ENCODE measurements at regions not wholly inside any gene's neighbourhood (a gene's known extent, or its start where the extent isn't known, plus 50 kb on each side); places are given as distances from the start of the nearest gene placed in this dataset.

GRCh38 chr21:38036016-38036415 is 119.8 kb upstream of the KCNJ6 start:
- H3K4me3 ChIP-seq (ENCODE audit: low read length in 3 of 3), result no peak overlapping the region
- H3K36me3 ChIP-seq (ENCODE audit: control insufficient read depth in 2 of 3, insufficient read depth in 3 of 3, low read length in 3 of 3), result no peaks in the 10 kb centered on the region
- no peak overlapping the region for H3K9ac ChIP-seq (ENCODE audit: low read length in 3 of 3)
- no peak for FAIRE-seq
- DNase-seq, result no peak
- intact Hi-C loops (cut with DNase I), result no loop called here
- H3K9me3 ChIP-seq (ENCODE audit: control insufficient read depth in 2 of 3, insufficient read depth in 1 of 3, low read length in 3 of 3), result no peaks in the 10 kb centered on the region
- TF ChIP-seq, protein P1, sequence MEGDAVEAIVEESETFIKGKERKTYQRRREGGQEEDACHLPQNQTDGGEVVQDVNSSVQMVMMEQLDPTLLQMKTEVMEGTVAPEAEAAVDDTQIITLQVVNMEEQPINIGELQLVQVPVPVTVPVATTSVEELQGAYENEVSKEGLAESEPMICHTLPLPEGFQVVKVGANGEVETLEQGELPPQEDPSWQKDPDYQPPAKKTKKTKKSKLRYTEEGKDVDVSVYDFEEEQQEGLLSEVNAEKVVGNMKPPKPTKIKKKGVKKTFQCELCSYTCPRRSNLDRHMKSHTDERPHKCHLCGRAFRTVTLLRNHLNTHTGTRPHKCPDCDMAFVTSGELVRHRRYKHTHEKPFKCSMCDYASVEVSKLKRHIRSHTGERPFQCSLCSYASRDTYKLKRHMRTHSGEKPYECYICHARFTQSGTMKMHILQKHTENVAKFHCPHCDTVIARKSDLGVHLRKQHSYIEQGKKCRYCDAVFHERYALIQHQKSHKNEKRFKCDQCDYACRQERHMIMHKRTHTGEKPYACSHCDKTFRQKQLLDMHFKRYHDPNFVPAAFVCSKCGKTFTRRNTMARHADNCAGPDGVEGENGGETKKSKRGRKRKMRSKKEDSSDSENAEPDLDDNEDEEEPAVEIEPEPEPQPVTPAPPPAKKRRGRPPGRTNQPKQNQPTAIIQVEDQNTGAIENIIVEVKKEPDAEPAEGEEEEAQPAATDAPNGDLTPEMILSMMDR (IDR thresholded peaks at IDR 0.05; ENCODE audit: borderline replicate concordance, extremely low read depth, insufficient read depth), result no peak
- no peak overlapping the region for H3K27ac ChIP-seq (ENCODE audit: low read depth in 2 of 2, low read length in 2 of 2)
- no peaks in the 10 kb centered on the region for H3K27me3 ChIP-seq (ENCODE audit: control insufficient read depth, insufficient read depth, low read length)
- no peaks in the 10 kb centered on the region for H3K4me1 ChIP-seq (ENCODE audit: control insufficient read depth in 2 of 3, insufficient read depth in 2 of 3, low read depth in 1 of 3, low read length in 3 of 3)

GRCh38 chr21:38037416-38037815 is 121.2 kb upstream of the KCNJ6 start:
- intact Hi-C loops (cut with DNase I), result no loop called here
- H3K9ac ChIP-seq (ENCODE audit: low read length in 3 of 3), result no peak overlapping the region
- no peak for FAIRE-seq

DNA sequence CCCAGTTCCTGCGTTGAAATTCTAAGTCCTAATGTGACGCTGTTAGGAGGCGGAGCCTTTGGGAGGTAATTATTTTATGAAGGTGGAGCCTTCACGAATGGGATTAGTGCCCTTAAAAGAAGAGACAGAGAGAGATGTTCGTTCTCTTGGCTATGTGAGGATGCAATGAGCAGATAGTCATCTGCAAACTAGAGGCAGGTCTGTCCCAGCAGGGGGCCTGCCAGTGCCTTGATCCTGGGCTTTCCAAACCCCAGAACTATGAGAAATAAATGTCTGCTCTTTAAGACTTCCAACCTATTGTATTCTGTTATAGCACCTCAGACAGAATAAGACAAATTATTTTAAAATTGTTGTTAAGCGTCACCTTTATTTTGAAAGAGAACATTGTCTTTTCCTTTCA is 123.1 kb upstream of the KCNJ6 start:
- FAIRE-seq, result no peak
- no peak overlapping the region for H3K9ac ChIP-seq (ENCODE audit: low read length in 3 of 3)
- no peaks in the 10 kb centered on the region for H3K27me3 ChIP-seq (ENCODE audit: control insufficient read depth, insufficient read depth, low read length)
- no peaks in the 10 kb centered on the region for H3K4me1 ChIP-seq (ENCODE audit: control insufficient read depth in 2 of 3, insufficient read depth in 2 of 3, low read depth in 1 of 3, low read length in 3 of 3)
- intact Hi-C loops (cut with DNase I), result no loop called here
- no peaks in the 10 kb centered on the region for H3K9me3 ChIP-seq (ENCODE audit: control insufficient read depth in 2 of 3, insufficient read depth in 1 of 3, low read length in 3 of 3)
- H3K4me3 ChIP-seq (ENCODE audit: low read length in 3 of 3), result no peak overlapping the region
- H3K27ac ChIP-seq (ENCODE audit: low read depth in 2 of 2, low read length in 2 of 2), result no peak overlapping the region
- DNase-seq, result no peak
- TF ChIP-seq, protein P1 (IDR thresholded peaks at IDR 0.05; ENCODE audit: borderline replicate concordance, extremely low read depth, insufficient read depth), result no peak
- no peaks in the 10 kb centered on the region for H3K36me3 ChIP-seq (ENCODE audit: control insufficient read depth in 2 of 3, insufficient read depth in 3 of 3, low read length in 3 of 3)

More at GRCh38 chr21:38037416-38037815, 121.2 kb upstream of the KCNJ6 start:
- Histone ChIP-seq H3K27me3 (ENCODE audit: control insufficient read depth, insufficient read depth, low read length) (no peaks in the 10 kb centered on the region), H3K27ac (ENCODE audit: low read depth in 2 of 2, low read length in 2 of 2) (no peak overlapping the region), H3K4me1 (ENCODE audit: control insufficient read depth in 2 of 3, insufficient read depth in 2 of 3, low read depth in 1 of 3, low read length in 3 of 3) (no peaks in the 10 kb centered on the region), H3K4me3 (ENCODE audit: low read length in 3 of 3) (no peak overlapping the region), H3K9me3 (ENCODE audit: control insufficient read depth in 2 of 3, insufficient read depth in 1 of 3, low read length in 3 of 3) (no peaks in the 10 kb centered on the region), H3K36me3 (ENCODE audit: control insufficient read depth in 2 of 3, insufficient read depth in 3 of 3, low read length in 3 of 3) (no peaks in the 10 kb centered on the region)
- TF ChIP-seq, protein P1 (IDR thresholded peaks at IDR 0.05; ENCODE audit: borderline replicate concordance, extremely low read depth, insufficient read depth), result no peak
- peak in 1 of 5 donors; percentile 31 for DNase-seq

GRCh38 chr21:38039841-38040240 is 123.6 kb upstream of the KCNJ6 start:
- Histone ChIP-seq H3K9ac (ENCODE audit: low read length in 3 of 3) (no peak overlapping the region), H3K4me3 (ENCODE audit: low read length in 3 of 3) (no peak overlapping the region), H3K36me3 (ENCODE audit: control insufficient read depth in 2 of 3, insufficient read depth in 3 of 3, low read length in 3 of 3) (no peaks in the 10 kb centered on the region), H3K4me1 (ENCODE audit: control insufficient read depth in 2 of 3, insufficient read depth in 2 of 3, low read depth in 1 of 3, low read length in 3 of 3) (no peaks in the 10 kb centered on the region), H3K27me3 (ENCODE audit: control insufficient read depth, insufficient read depth, low read length) (no peaks in the 10 kb centered on the region), H3K9me3 (ENCODE audit: control insufficient read depth in 2 of 3, insufficient read depth in 1 of 3, low read length in 3 of 3) (no peaks in the 10 kb centered on the region), H3K27ac (ENCODE audit: low read depth in 2 of 2, low read length in 2 of 2) (no peak overlapping the region)
- intact Hi-C loops (cut with DNase I), result no loop called here
- DNase-seq (no peak), FAIRE-seq (no peak)
- TF ChIP-seq, protein P1 (IDR thresholded peaks at IDR 0.05; ENCODE audit: borderline replicate concordance, extremely low read depth, insufficient read depth), result no peak
